ENCODE measurements at regions not wholly inside any gene's neighbourhood (a gene's known extent, or its start where the extent isn't known, plus 50 kb on each side); places are given as distances from the start of the nearest gene placed in this dataset.
"Not testable (repeated sequence)": the region's sequence is repeated elsewhere in the genome, so short reads cannot be mapped to it uniquely, and the experiment has no call there.

- no peak for DNase-seq (ENCODE audit: low read depth)
Measured at GRCh38 chr7:136325027-136325426, 347.9 kb upstream of the MTPN start.

GRCh38 chr7:136324073-136324704 is 347.0 kb upstream of the MTPN start:
- no peak for DNase-seq (ENCODE audit: low read depth)

- no peak for DNase-seq (ENCODE audit: low read depth)
Measured at GRCh38 chr7:136312592-136312991, 335.4 kb upstream of the MTPN start.

GRCh38 chr7:136309407-136309806 is 332.2 kb upstream of the MTPN start:
- no peak for DNase-seq (ENCODE audit: low read depth)

GRCh38 chr7:136308230-136308629 is 331.1 kb upstream of the MTPN start:
- DNase-seq (ENCODE audit: low read depth), result no peak

- DNase-seq (ENCODE audit: low read depth), result no peak
Measured at GRCh38 chr7:136303162-136303561, 326.0 kb upstream of the MTPN start.

GRCh38 chr7:136302049-136302448 is 324.9 kb upstream of the MTPN start:
- DNase-seq (ENCODE audit: low read depth), result no peak

- DNase-seq (ENCODE audit: low read depth), result no peak
Measured at GRCh38 chr7:136294977-136295376, 317.8 kb upstream of the MTPN start.

GRCh38 chr7:136293841-136294391 is 316.8 kb upstream of the MTPN start:
- DNase-seq (ENCODE audit: low read depth), result no peak

- DNase-seq (ENCODE audit: low read depth), result no peak
Measured at GRCh38 chr7:136293272-136293671, 316.1 kb upstream of the MTPN start.

- no peak for DNase-seq (ENCODE audit: low read depth)
Measured at GRCh38 chr7:136292365-136292764, 315.2 kb upstream of the MTPN start.

GRCh38 chr7:136290351-136290750 is 313.2 kb upstream of the MTPN start:
- DNase-seq (ENCODE audit: low read depth), result no peak

- DNase-seq (ENCODE audit: low read depth), result no peak
Measured at GRCh38 chr7:136278057-136278456, 300.9 kb upstream of the MTPN start.

- no peak for DNase-seq (ENCODE audit: low read depth)
Measured at GRCh38 chr7:136275794-136276193, 298.6 kb upstream of the MTPN start.

GRCh38 chr7:136274636-136275345 is 297.6 kb upstream of the MTPN start:
- no peak for DNase-seq (ENCODE audit: low read depth)

GRCh38 chr7:136272934-136273333 is 295.8 kb upstream of the MTPN start:
- DNase-seq (ENCODE audit: low read depth), result no peak

GRCh38 chr7:136267822-136268221 is 290.7 kb upstream of the MTPN start:
- DNase-seq (ENCODE audit: low read depth), result no peak

GRCh38 chr7:136266457-136266856 is 289.3 kb upstream of the MTPN start:
- DNase-seq (ENCODE audit: low read depth), result no peak

GRCh38 chr7:136264304-136264703 is 287.1 kb upstream of the MTPN start:
- not testable (repeated sequence) for DNase-seq (ENCODE audit: low read depth)

GRCh38 chr7:136263112-136263860 is 286.1 kb upstream of the MTPN start:
- DNase-seq (ENCODE audit: low read depth), result not testable (repeated sequence)

GRCh38 chr7:136260591-136260990 is 283.4 kb upstream of the MTPN start:
- not testable (repeated sequence) for DNase-seq (ENCODE audit: low read depth)

GRCh38 chr7:136259074-136259473 is 281.9 kb upstream of the MTPN start:
- no peak for DNase-seq (ENCODE audit: low read depth)

- DNase-seq (ENCODE audit: low read depth), result no peak
Measured at GRCh38 chr7:136256491-136256890, 279.3 kb upstream of the MTPN start.
